ENCODE measurements at regions not wholly inside any gene's neighbourhood (a gene's known extent, or its start where the extent isn't known, plus 50 kb on each side); places are given as distances from the start of the nearest gene placed in this dataset.

- TF ChIP-seq POLR2AphosphoS5 (IDR thresholded peaks at IDR 0.05) (no peak), POLR2A (IDR thresholded peaks at IDR 0.05) (no peak)
- TF ChIP-seq, protein P1, sequence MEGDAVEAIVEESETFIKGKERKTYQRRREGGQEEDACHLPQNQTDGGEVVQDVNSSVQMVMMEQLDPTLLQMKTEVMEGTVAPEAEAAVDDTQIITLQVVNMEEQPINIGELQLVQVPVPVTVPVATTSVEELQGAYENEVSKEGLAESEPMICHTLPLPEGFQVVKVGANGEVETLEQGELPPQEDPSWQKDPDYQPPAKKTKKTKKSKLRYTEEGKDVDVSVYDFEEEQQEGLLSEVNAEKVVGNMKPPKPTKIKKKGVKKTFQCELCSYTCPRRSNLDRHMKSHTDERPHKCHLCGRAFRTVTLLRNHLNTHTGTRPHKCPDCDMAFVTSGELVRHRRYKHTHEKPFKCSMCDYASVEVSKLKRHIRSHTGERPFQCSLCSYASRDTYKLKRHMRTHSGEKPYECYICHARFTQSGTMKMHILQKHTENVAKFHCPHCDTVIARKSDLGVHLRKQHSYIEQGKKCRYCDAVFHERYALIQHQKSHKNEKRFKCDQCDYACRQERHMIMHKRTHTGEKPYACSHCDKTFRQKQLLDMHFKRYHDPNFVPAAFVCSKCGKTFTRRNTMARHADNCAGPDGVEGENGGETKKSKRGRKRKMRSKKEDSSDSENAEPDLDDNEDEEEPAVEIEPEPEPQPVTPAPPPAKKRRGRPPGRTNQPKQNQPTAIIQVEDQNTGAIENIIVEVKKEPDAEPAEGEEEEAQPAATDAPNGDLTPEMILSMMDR (IDR thresholded peaks at IDR 0.05), result no peak
Observed at GRCh38 chr2:137823196-137823595, 141.1 kb upstream of the HNMT start.

Measured in breast epithelium (tissue), 3 donors.